ENCODE measurements at regions not wholly inside any gene's neighbourhood (a gene's known extent, or its start where the extent isn't known, plus 50 kb on each side); places are given as distances from the start of the nearest gene placed in this dataset.

DNA sequence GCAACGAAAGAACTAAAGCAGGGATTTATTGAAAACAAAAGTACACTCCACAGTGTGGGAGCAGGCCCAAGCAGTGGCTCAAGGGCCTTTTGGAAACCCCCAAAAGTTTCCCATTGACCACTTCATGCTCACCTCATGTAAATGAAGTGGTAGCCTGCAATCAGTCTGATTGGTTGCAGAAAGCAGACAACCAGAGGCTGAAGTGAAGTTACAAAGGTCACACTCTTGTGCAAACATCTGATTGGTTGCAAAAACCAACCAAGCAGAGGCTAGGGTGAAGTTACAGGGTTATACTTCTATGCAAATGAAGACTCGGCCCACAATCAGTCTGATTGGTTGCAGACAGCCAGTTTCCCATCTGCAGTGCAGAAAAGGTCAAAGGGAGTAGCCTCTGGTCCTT, 258.0 kb downstream of the YTHDC2 start:
- TF ChIP-seq, protein P1, sequence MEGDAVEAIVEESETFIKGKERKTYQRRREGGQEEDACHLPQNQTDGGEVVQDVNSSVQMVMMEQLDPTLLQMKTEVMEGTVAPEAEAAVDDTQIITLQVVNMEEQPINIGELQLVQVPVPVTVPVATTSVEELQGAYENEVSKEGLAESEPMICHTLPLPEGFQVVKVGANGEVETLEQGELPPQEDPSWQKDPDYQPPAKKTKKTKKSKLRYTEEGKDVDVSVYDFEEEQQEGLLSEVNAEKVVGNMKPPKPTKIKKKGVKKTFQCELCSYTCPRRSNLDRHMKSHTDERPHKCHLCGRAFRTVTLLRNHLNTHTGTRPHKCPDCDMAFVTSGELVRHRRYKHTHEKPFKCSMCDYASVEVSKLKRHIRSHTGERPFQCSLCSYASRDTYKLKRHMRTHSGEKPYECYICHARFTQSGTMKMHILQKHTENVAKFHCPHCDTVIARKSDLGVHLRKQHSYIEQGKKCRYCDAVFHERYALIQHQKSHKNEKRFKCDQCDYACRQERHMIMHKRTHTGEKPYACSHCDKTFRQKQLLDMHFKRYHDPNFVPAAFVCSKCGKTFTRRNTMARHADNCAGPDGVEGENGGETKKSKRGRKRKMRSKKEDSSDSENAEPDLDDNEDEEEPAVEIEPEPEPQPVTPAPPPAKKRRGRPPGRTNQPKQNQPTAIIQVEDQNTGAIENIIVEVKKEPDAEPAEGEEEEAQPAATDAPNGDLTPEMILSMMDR (IDR thresholded peaks at IDR 0.05): no peak
- TF ChIP-seq EZH2 (IDR thresholded peaks at IDR 0.05; ENCODE audit: borderline replicate concordance, insufficient read depth, low read depth, low read length, poor library complexity, severe bottlenecking): no peak

Measured in B cell (primary cell).